ENCODE measurements at regions not wholly inside any gene's neighbourhood (a gene's known extent, or its start where the extent isn't known, plus 50 kb on each side); places are given as distances from the start of the nearest gene placed in this dataset.

GRCh38 chr18:50444539-50444938, 69.7 kb downstream of the SKA1 start:
- DNase-seq = no peak

- DNase-seq = no peak
These were observed 71.8 kb downstream of the SKA1 start for GRCh38 chr18:50446629-50447028.

DNA sequence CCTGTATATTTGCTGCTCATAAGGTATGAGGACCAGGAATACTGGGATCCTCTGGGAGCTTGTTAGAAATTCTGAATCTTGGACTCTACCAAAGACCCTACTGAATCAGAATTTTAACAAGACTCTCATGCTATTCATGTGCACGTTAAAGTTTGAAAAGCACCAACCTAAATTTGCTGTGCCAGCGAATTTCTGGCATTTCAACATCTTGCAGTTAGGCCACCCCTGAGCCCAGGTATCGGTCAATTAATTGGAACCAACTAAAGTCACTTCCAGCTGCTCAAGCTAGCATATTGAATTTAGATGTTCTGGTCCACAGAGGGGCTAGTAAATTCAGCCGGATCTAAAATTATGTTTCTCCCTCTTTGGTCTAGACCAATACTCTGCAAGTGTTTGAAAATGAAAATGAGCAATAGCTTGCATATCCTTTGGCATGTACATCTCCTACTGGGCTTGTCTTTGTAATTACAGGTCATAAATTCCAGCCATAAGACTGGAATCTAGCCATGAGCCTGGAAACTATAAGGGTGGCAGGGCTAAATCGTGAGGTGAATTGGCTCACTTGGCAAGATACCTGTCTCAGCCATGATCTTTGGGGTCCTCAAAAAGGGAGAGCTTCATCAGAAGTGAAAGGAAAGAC, 72.4 kb downstream of the SKA1 start:
- DNase-seq = no peak

GRCh38 chr18:50447952-50448351, 73.1 kb downstream of the SKA1 start:
- DNase-seq = no peak

DNA sequence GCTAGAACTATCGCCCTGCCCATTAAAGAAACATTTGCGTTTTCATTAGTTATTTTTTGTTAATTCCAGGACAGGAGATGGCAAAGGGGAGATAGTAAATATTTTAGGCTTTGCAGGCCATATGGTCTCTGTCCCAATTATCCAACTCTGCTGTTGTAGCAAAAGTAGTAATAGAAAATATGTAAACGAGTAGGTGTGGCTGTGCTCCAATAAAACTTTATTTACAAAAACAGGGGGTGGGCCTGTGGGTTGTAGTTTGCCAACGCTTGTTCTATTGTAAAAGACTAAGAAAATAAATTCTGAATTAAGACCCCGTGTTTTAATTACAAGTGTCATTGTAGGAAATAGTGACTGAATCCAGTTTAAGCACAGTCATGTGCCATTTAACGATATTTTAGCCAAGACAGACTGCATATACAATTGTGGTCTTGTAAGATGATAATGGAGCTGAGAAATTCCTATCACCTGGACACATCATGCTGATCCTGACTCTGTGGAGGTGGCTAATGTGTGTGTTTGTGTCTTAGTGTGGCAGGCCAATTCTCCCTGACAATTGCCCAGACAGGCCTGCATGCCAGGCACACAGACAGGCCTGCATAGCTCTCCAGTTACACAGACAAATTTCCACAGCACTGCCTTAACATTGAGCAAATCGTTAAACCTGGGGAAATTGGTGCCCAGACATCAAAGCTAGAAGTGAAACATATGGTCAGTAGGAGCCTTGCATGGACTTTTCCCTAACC, 76.4 kb downstream of the SKA1 start:
- DNase-seq = no peak

GRCh38 chr18:50453014-50453680, 78.3 kb downstream of the SKA1 start:
- no peak for DNase-seq

GRCh38 chr18:50453732-50454131, 78.9 kb downstream of the SKA1 start:
- no peak for DNase-seq

DNA sequence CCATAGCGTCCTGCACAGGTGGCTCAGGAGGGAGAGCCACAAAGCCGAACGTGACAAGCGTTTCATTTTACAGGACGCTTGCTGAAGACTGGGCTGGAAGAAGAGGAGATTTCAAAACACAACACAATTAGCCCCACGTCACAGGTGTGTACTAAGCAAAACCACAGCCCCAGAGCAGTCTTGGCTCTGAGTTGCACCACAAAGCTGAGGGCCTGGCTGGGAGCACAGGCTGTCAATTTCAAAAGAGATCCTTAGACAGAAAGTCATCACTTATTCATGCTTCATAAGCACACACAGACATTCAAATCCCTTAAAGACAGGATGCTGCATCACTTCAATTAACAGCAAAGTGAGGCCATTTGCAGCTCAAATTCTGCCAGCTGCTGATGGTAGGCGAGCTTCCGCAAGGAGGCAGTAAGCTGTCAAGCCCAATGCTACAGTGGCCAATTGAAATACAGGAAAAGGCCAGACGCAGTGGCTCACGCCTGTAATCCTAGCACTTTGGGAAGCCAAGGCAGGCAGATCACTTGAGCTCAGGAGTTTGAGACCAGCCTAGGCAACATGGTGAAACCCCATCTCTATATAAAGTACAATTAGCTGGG, 79.6 kb downstream of the SKA1 start:
- no peak for DNase-seq

- DNase-seq = no peak
These were observed 81.4 kb downstream of the SKA1 start for GRCh38 chr18:50456285-50456684.

GRCh38 chr18:50457639-50458038, 82.8 kb downstream of the SKA1 start:
- DNase-seq = no peak

DNA sequence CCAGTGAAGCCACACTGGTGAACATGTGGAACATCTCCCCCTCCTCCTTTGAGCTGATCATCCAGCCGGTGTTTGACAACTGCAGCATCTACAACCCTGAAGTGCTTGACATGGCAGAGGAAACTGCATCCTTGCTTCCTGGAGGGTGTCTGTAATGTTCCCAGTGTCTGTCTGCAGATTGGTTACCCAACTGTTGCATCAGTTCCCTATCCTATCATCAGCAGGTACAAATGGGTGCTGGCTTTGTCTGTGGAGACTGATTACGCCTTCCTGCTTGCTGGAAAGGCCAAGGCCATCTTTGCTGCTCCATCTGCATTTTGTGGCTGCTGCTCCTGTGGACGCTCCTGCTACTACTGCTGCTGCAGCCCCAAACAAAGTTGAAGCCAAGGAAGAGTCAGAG, 83.5 kb downstream of the SKA1 start:
- no peak for DNase-seq

DNA sequence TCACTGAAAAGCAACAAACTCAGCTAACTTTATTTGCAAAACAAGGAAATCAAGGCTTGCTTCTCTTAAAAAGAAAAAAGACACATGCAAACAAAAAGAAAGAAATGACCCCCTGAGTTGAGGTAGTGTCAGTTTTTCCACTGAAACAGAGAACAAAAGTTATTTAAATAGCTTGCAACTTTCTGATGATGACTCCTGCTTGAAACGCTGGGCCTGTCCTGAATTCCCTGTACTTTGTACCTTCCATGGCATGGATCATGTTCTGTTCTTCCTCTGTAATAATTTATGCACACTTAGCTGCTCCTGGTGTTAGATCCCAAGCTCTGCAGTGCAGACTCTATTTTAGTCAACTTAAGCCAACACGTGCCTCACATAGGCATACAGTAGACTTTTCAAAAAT, 84.0 kb downstream of the SKA1 start:
- no peak for DNase-seq

DNA sequence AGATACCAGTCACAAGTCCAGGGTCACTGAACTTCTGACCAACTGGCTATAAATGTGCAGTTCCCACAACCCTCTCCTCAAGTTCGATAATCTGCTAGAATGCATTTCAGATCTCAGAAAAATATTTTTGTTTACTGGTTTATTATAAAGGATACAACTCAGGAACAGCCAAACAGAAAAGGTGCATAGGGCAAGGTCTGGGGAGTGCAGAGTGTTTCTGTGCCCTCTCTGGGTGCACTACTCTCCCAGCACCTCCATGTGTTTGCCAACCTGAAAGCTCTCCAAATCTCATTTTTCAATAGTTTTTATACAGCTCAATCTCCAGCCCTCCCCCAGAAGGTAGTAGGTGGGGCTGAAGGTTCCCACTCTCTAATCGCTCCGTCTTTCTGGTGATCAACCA, 85.2 kb downstream of the SKA1 start:
- no peak for DNase-seq

DNA sequence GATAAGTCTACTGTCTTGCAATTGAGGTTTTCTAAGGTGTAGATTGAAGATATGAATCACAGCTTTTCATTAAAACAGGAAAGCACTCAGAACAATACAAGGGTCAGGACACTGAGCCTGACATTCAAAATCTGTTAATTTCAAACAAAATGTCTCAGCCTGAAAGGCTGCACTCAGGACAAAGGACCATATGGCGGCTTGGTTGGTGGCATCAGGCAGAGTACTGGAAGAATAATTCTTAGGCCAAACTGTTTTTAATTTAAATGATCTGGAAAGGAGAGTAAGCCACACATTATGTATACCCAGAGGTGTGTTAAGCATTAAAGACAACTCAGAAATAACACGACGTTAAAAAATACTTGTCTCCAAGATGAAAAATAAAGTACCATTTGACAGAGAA, 85.9 kb downstream of the SKA1 start:
- DNase-seq = no peak

DNA sequence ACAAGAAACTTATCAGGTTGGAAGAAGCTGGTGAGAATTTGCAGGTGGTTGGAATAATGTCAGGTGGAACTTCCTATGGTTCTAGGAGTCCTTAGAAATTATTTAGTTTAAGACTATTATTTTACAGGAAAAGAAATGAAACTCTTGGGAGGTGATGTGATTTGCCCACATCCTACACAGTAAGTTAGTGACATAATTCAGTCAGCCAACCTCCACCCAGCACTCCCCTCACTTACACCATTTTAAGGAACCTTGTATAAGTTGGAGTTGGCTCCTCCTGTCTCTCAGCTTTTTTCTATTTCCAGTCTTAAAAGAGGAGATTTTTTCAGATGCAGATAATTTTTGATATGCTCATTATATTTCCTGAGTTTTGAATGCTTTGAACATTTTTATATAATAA, 86.4 kb downstream of the SKA1 start:
- DNase-seq = no peak

- no peak for DNase-seq
These were observed 90.6 kb downstream of the SKA1 start for GRCh38 chr18:50465211-50466153.

DNA sequence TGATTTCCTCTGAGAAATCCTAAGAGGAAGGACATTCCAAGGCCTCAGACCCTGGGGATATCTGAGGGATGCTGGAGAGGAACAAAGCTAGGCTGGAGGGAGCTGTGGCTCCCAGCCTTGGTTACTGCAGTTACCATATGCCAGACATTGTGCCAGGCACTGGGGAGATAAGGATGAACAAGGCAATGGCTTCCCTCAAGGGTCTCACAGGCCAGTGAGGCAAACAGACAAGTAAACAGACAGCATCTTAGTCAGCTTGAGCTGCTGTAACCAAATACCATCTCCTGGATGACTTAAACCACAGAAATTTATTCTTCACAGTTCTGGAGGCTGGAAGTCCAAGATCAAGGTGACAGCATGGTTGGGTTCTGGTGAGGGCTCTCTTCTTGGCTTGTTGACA, 91.8 kb downstream of the SKA1 start:
- no peak for DNase-seq

DNA sequence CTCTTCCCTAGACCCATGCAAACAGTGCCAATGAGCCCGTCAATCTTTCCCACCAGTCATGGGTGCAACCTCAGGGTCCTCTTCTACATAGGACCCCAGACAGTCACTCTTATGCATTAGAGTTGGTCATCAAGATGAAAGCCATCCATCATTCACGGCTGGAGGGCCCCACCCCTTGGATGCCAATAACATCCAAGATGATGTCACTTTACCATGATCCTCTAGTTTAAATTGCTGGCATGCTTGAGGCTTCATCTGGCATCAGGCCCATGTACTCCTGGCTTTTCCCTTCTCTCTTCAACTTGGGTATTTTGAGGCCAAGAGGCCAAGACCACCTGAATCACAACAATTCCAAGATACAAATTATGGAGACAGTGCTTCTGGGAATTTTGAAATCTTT, 91.1 kb upstream of the MAPK4 start:
- DNase-seq = no peak

DNA sequence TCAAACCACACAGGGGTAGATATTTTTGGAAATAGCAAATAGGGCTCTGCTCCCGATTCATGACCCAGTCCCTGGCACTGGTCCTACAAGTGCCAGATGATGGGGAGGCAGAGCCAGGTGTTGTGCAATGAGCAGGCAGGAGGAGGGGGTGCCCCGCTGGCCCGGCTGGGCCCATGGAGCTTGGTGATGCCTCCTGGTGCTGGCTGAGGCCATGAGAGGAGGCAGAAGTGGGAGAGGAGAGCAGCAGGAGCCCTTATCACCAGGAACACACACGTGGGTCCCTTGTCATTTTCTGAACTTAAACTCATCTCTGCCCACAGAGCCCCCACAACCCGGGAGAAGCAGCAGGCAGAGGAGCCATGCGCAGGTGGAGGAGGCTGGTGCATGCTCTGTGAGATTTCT, 90.5 kb upstream of the MAPK4 start:
- no peak for DNase-seq

DNA sequence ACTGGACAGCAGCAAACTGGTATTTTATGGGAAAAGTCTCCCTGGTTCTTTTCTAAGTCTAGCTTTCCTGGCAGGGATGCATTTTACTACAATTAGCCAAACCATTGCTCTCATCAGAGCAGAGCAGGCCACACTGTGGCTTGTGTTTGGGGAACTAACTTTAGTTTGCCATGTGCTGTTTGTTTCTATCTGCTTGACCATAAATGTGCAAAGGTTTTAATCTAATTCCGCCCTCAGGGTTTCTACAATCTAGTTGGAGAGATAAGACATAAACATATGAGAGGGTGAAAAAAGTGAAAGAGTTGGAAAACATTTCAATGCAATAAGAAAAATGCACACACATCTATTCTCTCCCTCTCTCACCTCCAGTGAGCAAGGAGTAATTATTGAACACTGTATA, 86.9 kb upstream of the MAPK4 start:
- no peak for DNase-seq

- no peak for DNase-seq
These were observed 86.0 kb upstream of the MAPK4 start for GRCh38 chr18:50473881-50474280.

DNA sequence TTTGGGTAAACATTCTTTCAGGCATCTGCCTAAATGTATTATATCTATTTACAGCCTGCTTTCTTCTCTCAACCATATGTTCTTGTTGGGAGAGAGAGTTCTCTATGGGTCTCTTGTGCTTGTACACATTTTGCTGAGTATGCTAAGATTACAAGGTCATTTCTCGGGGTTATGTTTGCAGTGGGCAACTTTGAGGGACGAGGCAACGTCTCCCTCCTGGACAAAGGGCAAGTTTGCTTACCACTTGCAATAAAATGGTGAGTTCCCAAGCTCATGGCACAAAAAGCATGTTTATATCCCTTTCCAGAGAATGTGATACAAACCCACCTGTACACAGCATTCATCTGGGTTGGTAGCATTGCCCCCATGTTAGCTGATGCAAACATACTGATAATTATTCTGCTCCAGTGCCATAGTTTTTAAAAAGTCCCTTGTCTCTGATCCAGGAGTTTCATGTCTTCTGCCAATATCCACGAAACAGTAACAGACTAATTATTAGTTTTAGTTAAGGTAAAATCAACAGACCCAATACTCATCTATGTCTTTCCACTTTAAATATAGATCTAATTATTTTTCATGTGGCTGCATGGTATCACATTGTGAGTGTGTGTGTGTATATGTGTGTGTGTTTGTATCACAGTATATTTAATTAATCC, 84.2 kb upstream of the MAPK4 start:
- no peak for DNase-seq

Data from HCEC 1CT (cell line).